ENCODE measurements at regions not wholly inside any gene's neighbourhood (a gene's known extent, or its start where the extent isn't known, plus 50 kb on each side); places are given as distances from the start of the nearest gene placed in this dataset.

GRCh38 chr2:176558574-176559140, 289.4 kb downstream of the MTX2 start:
- Histone ChIP-seq H3K4me1 (no peaks in the 10 kb centered on the region), H3K27me3 (peaks cover 0 to 10% (median 0%) of the 10 kb centered on the region in 4 donors), H3K27ac (no peak overlapping the region), H3K9me3 (no peaks in the 10 kb centered on the region), H3K4me3 (no peak overlapping the region), H3K36me3 (no peaks in the 10 kb centered on the region)
- FAIRE-seq (no peak), ATAC-seq (no peak), DNase-seq (no peak)
- no peak for TF ChIP-seq CTCF (IDR thresholded peaks at IDR 0.05)
- WGBS, 2 donors = 65 to 68% methylated on average over 4 of the region's 4 CpGs
- intact Hi-C loops (cut with DNase I) = no loop called here

- FAIRE-seq (no peak), DNase-seq (no peak), ATAC-seq (no peak)
- Histone ChIP-seq H3K9me3 (no peaks in the 10 kb centered on the region), H3K27me3 (peaks cover 0 to 8% (median 0%) of the 10 kb centered on the region in 4 donors), H3K4me3 (no peak overlapping the region), H3K27ac (no peak overlapping the region), H3K36me3 (no peaks in the 10 kb centered on the region), H3K4me1 (no peaks in the 10 kb centered on the region)
- no peak for TF ChIP-seq CTCF (IDR thresholded peaks at IDR 0.05)
- 27 to 33% methylated on average over 2 of the region's 2 CpGs for WGBS, 2 donors
- intact Hi-C loops (cut with DNase I) = loop anchor here in 2 of 3 donors (10.0 kb wide), 2 partner anchors 405 to 425 kb away; partner anchors contain the start of genes HOXD3 (in 1 of the 2) and HOXD4 (in 1 of the 2)
These were observed 291.1 kb downstream of the MTX2 start for GRCh38 chr2:176560296-176560695.

- Histone ChIP-seq H3K4me3 (no peak overlapping the region), H3K9me3 (no peaks in the 10 kb centered on the region), H3K36me3 (no peaks in the 10 kb centered on the region), H3K4me1 (no peaks in the 10 kb centered on the region), H3K27ac (no peak overlapping the region), H3K27me3 (peaks cover 0 to 5% (median 0%) of the 10 kb centered on the region in 4 donors)
- no peak for TF ChIP-seq CTCF (IDR thresholded peaks at IDR 0.05)
- 25 to 28% methylated on average over 4 of the region's 4 CpGs for WGBS, 2 donors
- intact Hi-C loops (cut with DNase I) = loop anchor here in 2 of 3 donors (10.0 kb wide), 2 partner anchors 407 to 427 kb away; partner anchors contain the start of genes HOXD3 (in 1 of the 2) and HOXD4 (in 1 of the 2)
- FAIRE-seq (no peak), ATAC-seq (no peak), DNase-seq (no peak)
These were observed 292.5 kb downstream of the MTX2 start for GRCh38 chr2:176561706-176562105.

- H3K36me3 ChIP-seq = no peaks in the 10 kb centered on the region
- no peak overlapping the region for H3K4me3 ChIP-seq
- H3K27me3 ChIP-seq = peaks cover 0 to 5% (median 0%) of the 10 kb centered on the region in 4 donors
- ATAC-seq (no peak), DNase-seq (no peak), FAIRE-seq (no peak)
- WGBS, 2 donors = 51% methylated on average over 4 of the region's 4 CpGs
- no peak for TF ChIP-seq CTCF (IDR thresholded peaks at IDR 0.05)
- intact Hi-C loops (cut with DNase I) = loop anchor here in 2 of 3 donors (10.0 kb wide), 2 partner anchors 408 to 428 kb away; partner anchors contain the start of genes HOXD3 (in 1 of the 2) and HOXD4 (in 1 of the 2)
- no peaks in the 10 kb centered on the region for H3K9me3 ChIP-seq
- H3K27ac ChIP-seq = no peak overlapping the region
- no peaks in the 10 kb centered on the region for H3K4me1 ChIP-seq
These were observed 293.3 kb downstream of the MTX2 start for GRCh38 chr2:176562359-176563078.

Measured in pancreas (tissue), 10 donors.